ENCODE measurements at regions not wholly inside any gene's neighbourhood (a gene's known extent, or its start where the extent isn't known, plus 50 kb on each side); places are given as distances from the start of the nearest gene placed in this dataset.

GRCh38 chr3:113051787-113052186 is 61.0 kb downstream of the GTPBP8 start:
- DNase-seq = no peak

- DNase-seq = no peak
Measured at GRCh38 chr3:113053169-113053568, 62.4 kb downstream of the GTPBP8 start.

- DNase-seq = no peak
Measured at GRCh38 chr3:113054552-113054951, 63.8 kb downstream of the GTPBP8 start.

GRCh38 chr3:113055201-113055600 is 64.4 kb downstream of the GTPBP8 start:
- no peak for DNase-seq

- no peak for DNase-seq
Measured at GRCh38 chr3:113055961-113056360, 65.2 kb downstream of the GTPBP8 start.

GRCh38 chr3:113057117-113057516 is 66.3 kb downstream of the GTPBP8 start:
- DNase-seq = no peak

GRCh38 chr3:113058188-113058587 is 67.4 kb downstream of the GTPBP8 start:
- DNase-seq = no peak

GRCh38 chr3:113062705-113063104 is 71.9 kb downstream of the GTPBP8 start:
- no peak for DNase-seq

- DNase-seq = no peak
Measured at GRCh38 chr3:113063126-113063894, 72.5 kb downstream of the GTPBP8 start.

GRCh38 chr3:113064183-113064582 is 73.4 kb downstream of the GTPBP8 start:
- DNase-seq = no peak

GRCh38 chr3:113065336-113065735 is 74.6 kb downstream of the GTPBP8 start:
- DNase-seq = no peak

GRCh38 chr3:113070072-113070640 is 79.4 kb downstream of the GTPBP8 start:
- DNase-seq = no peak

- no peak for DNase-seq
Measured at GRCh38 chr3:113070681-113071113, 79.9 kb downstream of the GTPBP8 start.

GRCh38 chr3:113075588-113075987 is 84.8 kb downstream of the GTPBP8 start:
- DNase-seq = no peak

GRCh38 chr3:113079218-113079961 is 88.6 kb downstream of the GTPBP8 start:
- no peak for DNase-seq

- DNase-seq = no peak
Measured at GRCh38 chr3:113084777-113085176, 94.0 kb downstream of the GTPBP8 start.

- no peak for DNase-seq
Measured at GRCh38 chr3:113086560-113087461, 96.0 kb downstream of the GTPBP8 start.

GRCh38 chr3:113088616-113089015 is 97.8 kb downstream of the GTPBP8 start:
- no peak for DNase-seq

- DNase-seq = no peak
Measured at GRCh38 chr3:113091417-113091816, 100.6 kb downstream of the GTPBP8 start.

GRCh38 chr3:113092746-113093145 is 102.0 kb downstream of the GTPBP8 start:
- DNase-seq = no peak

- no peak for DNase-seq
Measured at GRCh38 chr3:113094337-113095221, 103.8 kb downstream of the GTPBP8 start.

Data from amniotic stem cell (primary cell).